ENCODE measurements at regions not wholly inside any gene's neighbourhood (a gene's known extent, or its start where the extent isn't known, plus 50 kb on each side); places are given as distances from the start of the nearest gene placed in this dataset.
"Not testable (repeated sequence)": the region's sequence is repeated elsewhere in the genome, so short reads cannot be mapped to it uniquely, and the experiment has no call there.

DNA sequence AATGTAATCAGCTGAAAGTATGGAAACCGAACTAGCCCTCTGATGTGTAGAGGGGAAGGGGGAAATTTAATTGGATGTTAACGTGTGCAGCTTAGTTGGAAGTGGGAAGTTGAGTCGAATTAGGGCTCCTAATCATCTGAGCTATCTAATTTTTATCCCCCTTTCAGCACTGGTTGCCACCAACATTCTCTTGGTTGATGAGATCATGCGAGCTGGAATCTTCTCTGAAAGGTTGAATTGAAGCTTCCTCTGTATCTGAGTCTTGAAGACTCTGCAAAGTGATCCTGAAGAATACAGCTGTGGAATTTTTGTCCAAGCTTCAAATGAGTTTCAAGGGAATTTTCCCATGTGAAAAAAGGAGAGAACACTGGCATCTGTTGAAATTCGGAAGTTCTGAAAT is 109.8 kb upstream of the VKORC1L1 start:
- ATAC-seq; H3K79me2 ChIP-seq (ENCODE audit: insufficient read depth, low read length); in situ Hi-C loops (cut with HindIII; ENCODE audit: extremely low pct_ligation_motif_present, low pct_unique_long_range_greater_than_20kb); H2AFZ ChIP-seq (ENCODE audit: low read length); H3K36me3 ChIP-seq (replicated peaks in 1 of 2; ENCODE audit: control insufficient read depth in 1 of 2, insufficient read depth in 2 of 2, low read length in 2 of 2); FAIRE-seq; H3K9me3 ChIP-seq (ENCODE audit: low read length); DNase-seq (ENCODE audit: low spot score); intact Hi-C loops (cut with micrococcal nuclease; ENCODE audit: unreplicated experiment); H3K9ac ChIP-seq (ENCODE audit: insufficient read depth, low read depth, low read length); H4K20me1 ChIP-seq (ENCODE audit: insufficient read depth, low read length); CTCF ChIA-PET (ENCODE audit: low intra/inter-chr PET ratio, low total read pairs); H3K27me3 ChIP-seq (ENCODE audit: control insufficient read depth in 1 of 2, insufficient read depth in 2 of 2, low read length in 2 of 2); H3K4me3 ChIP-seq (replicated peaks in 1 of 3; ENCODE audit: insufficient read depth in 1 of 3, low read depth in 2 of 3, low read length in 3 of 3): not testable (repeated sequence)
- Histone ChIP-seq H3K4me2 (ENCODE audit: low read depth, low read length) (0 out of 2 replicates have a peak overlapping the region, but pooled peaks have one; percentile 12), H3K27ac (ENCODE audit: extremely low read length, insufficient read depth, low read length) (peak overlapping the region; percentile 44), H3K4me1 (ENCODE audit: insufficient read depth, low read length) (peaks cover 27% of the 10 kb centered on the region)
- 84% methylated on average over 5 of the region's 5 CpGs for WGBS (ENCODE audit: low lambda C conversion rate)
- TF ChIP-seq KLF16 (CRISPR knock-in tag; IDR thresholded peaks at IDR 0.05), result 0 out of 4 replicates have a peak, but pooled peaks of 1 of the 2 experiments have one; percentile 5
- TSS peak; percentile 40 for BruUV-seq (replicated peaks)
- POLR2A ChIA-PET, result interaction anchor here (1.1 kb wide), 2 partner anchors 9 to 12 kb away, joined by 3 to 4 read pairs; no protein-coding TSS in a partner anchor

DNA sequence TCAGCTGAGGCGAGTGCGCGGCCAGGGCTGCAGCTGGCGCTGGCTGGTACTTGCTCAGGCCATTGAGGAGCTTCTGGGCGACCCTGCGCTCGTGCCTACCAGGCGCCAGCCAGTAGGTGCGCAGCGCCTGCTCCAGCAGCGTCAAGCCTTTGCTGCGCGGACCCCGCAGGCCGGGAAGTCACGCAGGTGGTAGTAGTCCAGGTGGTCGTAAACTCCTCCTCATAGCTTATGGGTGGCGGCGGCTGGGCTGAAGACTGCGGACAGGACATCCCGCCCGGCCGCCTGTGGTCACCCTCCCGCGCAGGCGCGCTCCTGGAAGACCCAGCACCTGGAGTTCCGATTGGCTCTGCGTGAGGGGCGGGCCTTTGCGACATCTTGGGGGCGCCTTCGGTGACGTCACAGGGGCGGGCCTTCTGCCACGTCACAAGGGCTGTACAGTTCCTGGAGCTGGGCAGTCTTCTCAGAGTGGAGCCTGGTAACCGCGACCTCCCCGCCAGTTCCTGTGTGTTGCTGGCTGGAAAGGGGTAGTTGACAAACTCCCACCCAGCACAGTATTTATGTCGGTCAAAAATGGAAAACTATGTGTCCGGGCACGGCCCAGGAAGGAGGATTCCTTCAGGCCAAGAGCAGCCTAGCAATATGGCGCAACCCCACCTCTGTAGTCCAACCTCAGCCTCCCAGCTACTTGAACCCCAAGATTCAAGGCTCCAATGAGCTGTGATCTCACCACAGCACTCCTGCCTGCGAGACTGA is 102.2 kb upstream of the VKORC1L1 start:
- H2AFZ ChIP-seq (ENCODE audit: low read length); H3K27me3 ChIP-seq (ENCODE audit: control insufficient read depth in 1 of 2, insufficient read depth in 2 of 2, low read length in 2 of 2); H4K20me1 ChIP-seq (ENCODE audit: insufficient read depth, low read length); CTCF ChIA-PET (ENCODE audit: low intra/inter-chr PET ratio, low total read pairs); in situ Hi-C loops (cut with HindIII; ENCODE audit: extremely low pct_ligation_motif_present, low pct_unique_long_range_greater_than_20kb); H3K4me1 ChIP-seq (ENCODE audit: insufficient read depth, low read length); intact Hi-C loops (cut with micrococcal nuclease; ENCODE audit: unreplicated experiment); H3K36me3 ChIP-seq (replicated peaks in 1 of 2; ENCODE audit: control insufficient read depth in 1 of 2, insufficient read depth in 2 of 2, low read length in 2 of 2); H3K79me2 ChIP-seq (ENCODE audit: insufficient read depth, low read length); H3K9me3 ChIP-seq (ENCODE audit: low read length); BruUV-seq (replicated peaks): not testable (repeated sequence)
- DNase-seq (ENCODE audit: low spot score), result peak; percentile 82
- Histone ChIP-seq H3K4me3 (replicated peaks in 1 of 3; ENCODE audit: insufficient read depth in 1 of 3, low read depth in 2 of 3, low read length in 3 of 3) (peak overlapping the region; percentile 86 to 96 (median 90)), H3K27ac (ENCODE audit: extremely low read length, insufficient read depth, low read length) (peak overlapping the region; percentile 66), H3K4me2 (ENCODE audit: low read depth, low read length) (peak overlapping the region; percentile 84), H3K9ac (ENCODE audit: insufficient read depth, low read depth, low read length) (peak overlapping the region; percentile 75)
- WGBS (ENCODE audit: low lambda C conversion rate), result 8% methylated on average over 14 of the region's 44 CpGs
- FAIRE-seq, result peak; percentile 87
- peak; percentile 98 for ATAC-seq
- POLR2A ChIA-PET, result interaction anchor here (1.1 to 2.3 kb wide), 2 partner anchors 10 to 20 kb away, joined by 4 to 13 read pairs; no protein-coding TSS in a partner anchor
- TF ChIP-seq HDAC1 (CRISPR knock-in tag; IDR thresholded peaks at IDR 0.05) (peak; percentile 69), NR2C2 (CRISPR knock-in tag; IDR thresholded peaks at IDR 0.05; ENCODE audit: borderline replicate concordance) (peak; percentile 31; the same call in 1 of the 2 replicates), ZNF563 (CRISPR knock-in tag; IDR thresholded peaks at IDR 0.05) (peak; percentile 67; the same call in 1 of the 2 replicates), ZNF274 (CRISPR knock-in tag; IDR thresholded peaks at IDR 0.05) (0 out of 2 replicates have a peak, but pooled peaks have one; percentile 62), ARID2 (CRISPR knock-in tag; IDR thresholded peaks at IDR 0.05; ENCODE audit: borderline replicate concordance) (0 out of 2 replicates have a peak, but pooled peaks have one; percentile 48)
- TF ChIP-seq, protein P1, sequence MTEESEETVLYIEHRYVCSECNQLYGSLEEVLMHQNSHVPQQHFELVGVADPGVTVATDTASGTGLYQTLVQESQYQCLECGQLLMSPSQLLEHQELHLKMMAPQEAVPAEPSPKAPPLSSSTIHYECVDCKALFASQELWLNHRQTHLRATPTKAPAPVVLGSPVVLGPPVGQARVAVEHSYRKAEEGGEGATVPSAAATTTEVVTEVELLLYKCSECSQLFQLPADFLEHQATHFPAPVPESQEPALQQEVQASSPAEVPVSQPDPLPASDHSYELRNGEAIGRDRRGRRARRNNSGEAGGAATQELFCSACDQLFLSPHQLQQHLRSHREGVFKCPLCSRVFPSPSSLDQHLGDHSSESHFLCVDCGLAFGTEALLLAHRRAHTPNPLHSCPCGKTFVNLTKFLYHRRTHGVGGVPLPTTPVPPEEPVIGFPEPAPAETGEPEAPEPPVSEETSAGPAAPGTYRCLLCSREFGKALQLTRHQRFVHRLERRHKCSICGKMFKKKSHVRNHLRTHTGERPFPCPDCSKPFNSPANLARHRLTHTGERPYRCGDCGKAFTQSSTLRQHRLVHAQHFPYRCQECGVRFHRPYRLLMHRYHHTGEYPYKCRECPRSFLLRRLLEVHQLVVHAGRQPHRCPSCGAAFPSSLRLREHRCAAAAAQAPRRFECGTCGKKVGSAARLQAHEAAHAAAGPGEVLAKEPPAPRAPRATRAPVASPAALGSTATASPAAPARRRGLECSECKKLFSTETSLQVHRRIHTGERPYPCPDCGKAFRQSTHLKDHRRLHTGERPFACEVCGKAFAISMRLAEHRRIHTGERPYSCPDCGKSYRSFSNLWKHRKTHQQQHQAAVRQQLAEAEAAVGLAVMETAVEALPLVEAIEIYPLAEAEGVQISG (CRISPR knock-in tag; IDR thresholded peaks at IDR 0.05), result peak; percentile 64
- TF ChIP-seq, protein P2, sequence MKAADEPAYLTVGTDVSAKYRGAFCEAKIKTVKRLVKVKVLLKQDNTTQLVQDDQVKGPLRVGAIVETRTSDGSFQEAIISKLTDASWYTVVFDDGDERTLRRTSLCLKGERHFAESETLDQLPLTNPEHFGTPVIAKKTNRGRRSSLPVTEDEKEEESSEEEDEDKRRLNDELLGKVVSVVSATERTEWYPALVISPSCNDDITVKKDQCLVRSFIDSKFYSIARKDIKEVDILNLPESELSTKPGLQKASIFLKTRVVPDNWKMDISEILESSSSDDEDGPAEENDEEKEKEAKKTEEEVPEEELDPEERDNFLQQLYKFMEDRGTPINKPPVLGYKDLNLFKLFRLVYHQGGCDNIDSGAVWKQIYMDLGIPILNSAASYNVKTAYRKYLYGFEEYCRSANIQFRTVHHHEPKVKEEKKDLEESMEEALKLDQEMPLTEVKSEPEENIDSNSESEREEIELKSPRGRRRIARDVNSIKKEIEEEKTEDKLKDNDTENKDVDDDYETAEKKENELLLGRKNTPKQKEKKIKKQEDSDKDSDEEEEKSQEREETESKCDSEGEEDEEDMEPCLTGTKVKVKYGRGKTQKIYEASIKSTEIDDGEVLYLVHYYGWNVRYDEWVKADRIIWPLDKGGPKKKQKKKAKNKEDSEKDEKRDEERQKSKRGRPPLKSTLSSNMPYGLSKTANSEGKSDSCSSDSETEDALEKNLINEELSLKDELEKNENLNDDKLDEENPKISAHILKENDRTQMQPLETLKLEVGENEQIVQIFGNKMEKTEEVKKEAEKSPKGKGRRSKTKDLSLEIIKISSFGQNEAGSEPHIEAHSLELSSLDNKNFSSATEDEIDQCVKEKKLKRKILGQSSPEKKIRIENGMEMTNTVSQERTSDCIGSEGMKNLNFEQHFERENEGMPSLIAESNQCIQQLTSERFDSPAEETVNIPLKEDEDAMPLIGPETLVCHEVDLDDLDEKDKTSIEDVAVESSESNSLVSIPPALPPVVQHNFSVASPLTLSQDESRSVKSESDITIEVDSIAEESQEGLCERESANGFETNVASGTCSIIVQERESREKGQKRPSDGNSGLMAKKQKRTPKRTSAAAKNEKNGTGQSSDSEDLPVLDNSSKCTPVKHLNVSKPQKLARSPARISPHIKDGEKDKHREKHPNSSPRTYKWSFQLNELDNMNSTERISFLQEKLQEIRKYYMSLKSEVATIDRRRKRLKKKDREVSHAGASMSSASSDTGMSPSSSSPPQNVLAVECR (CRISPR knock-in tag; IDR thresholded peaks at IDR 0.05; ENCODE audit: borderline replicate concordance), result peak; percentile 84; the same call in 1 of the 2 replicates
